HG03432 (cell line): ENCODE measurements at regions not wholly inside any gene's neighbourhood (a gene's known extent, or its start where the extent isn't known, plus 50 kb on each side); places are given as distances from the start of the nearest gene placed in this dataset.
"Not testable (repeated sequence)": the region's sequence is repeated elsewhere in the genome, so short reads cannot be mapped to it uniquely, and the experiment has no call there.

Experiments used
- ATAC-seq: cut with Tn5 transposase; IDR thresholded peaks from one replicate; pipeline ENCODE4 v1.9.1; 2021; ENCODE audit warnings: mild to moderate bottlenecking, moderate library complexity; ENCODE audit not compliant: unreplicated experiment

- ATAC-seq: no peak
Measured at GRCh38 chr12:74076918-74077317, 460.7 kb upstream of the ATXN7L3B start.

- no peak for ATAC-seq
Measured at GRCh38 chr12:74105434-74105833, 432.2 kb upstream of the ATXN7L3B start.

GRCh38 chr12:74108729-74109128 is 428.9 kb upstream of the ATXN7L3B start:
- no peak for ATAC-seq

GRCh38 chr12:74111688-74112360 is 425.8 kb upstream of the ATXN7L3B start:
- ATAC-seq: peak; percentile 62

GRCh38 chr12:74119811-74120362 is 417.7 kb upstream of the ATXN7L3B start:
- ATAC-seq: no peak

- no peak for ATAC-seq
Measured at GRCh38 chr12:74120644-74121043, 417.0 kb upstream of the ATXN7L3B start.

GRCh38 chr12:74129702-74130101 is 407.9 kb upstream of the ATXN7L3B start:
- ATAC-seq: no peak

- no peak for ATAC-seq
Measured at GRCh38 chr12:74144396-74144795, 393.2 kb upstream of the ATXN7L3B start.

- ATAC-seq: no peak
Measured at GRCh38 chr12:74145328-74145727, 392.3 kb upstream of the ATXN7L3B start.

- ATAC-seq: no peak
Measured at GRCh38 chr12:74148849-74149248, 388.8 kb upstream of the ATXN7L3B start.

GRCh38 chr12:74152370-74152769 is 385.3 kb upstream of the ATXN7L3B start:
- no peak for ATAC-seq

- ATAC-seq: no peak
Measured at GRCh38 chr12:74166096-74166495, 371.5 kb upstream of the ATXN7L3B start.

- no peak for ATAC-seq
Measured at GRCh38 chr12:74169607-74170006, 368.0 kb upstream of the ATXN7L3B start.

- ATAC-seq: no peak
Measured at GRCh38 chr12:74170645-74171477, 366.8 kb upstream of the ATXN7L3B start.

- no peak for ATAC-seq
Measured at GRCh38 chr12:74171478-74171909, 366.1 kb upstream of the ATXN7L3B start.

GRCh38 chr12:74174961-74175360 is 362.7 kb upstream of the ATXN7L3B start:
- ATAC-seq: not testable (repeated sequence)

- no peak for ATAC-seq
Measured at GRCh38 chr12:74185360-74185759, 352.3 kb upstream of the ATXN7L3B start.

GRCh38 chr12:74193191-74193590 is 344.4 kb upstream of the ATXN7L3B start:
- ATAC-seq: no peak

GRCh38 chr12:74204236-74204635 is 333.4 kb upstream of the ATXN7L3B start:
- ATAC-seq: no peak

- no peak for ATAC-seq
Measured at GRCh38 chr12:74227846-74228545, 309.6 kb upstream of the ATXN7L3B start.

GRCh38 chr12:74229671-74230070 is 308.0 kb upstream of the ATXN7L3B start:
- ATAC-seq: no peak
